Choroid plexus epithelial cell (primary cell): ENCODE measurements at regions not wholly inside any gene's neighbourhood (a gene's known extent, or its start where the extent isn't known, plus 50 kb on each side); places are given as distances from the start of the nearest gene placed in this dataset.
A peak's percentile ranks its signal among the peaks of the same experiment; 100 is the strongest.

Source experiments
- DNase-seq: peaks from one replicate; pipeline ENCODE4 v3.0.0-alpha.2; 2010; ENCODE audit warnings: low read depth
- H3K4me3 ChIP-seq: 2 replicates; pipeline ENCODE4 v1.5.1; 2011; ENCODE audit warnings: low read depth, mild to moderate bottlenecking, control low read depth, low read length, moderate library complexity
- TF ChIP-seq, protein P1 (sequence below): conservative IDR thresholded peaks from 2 replicates; pipeline ENCODE4 v1.5.1; 2011; ENCODE audit warnings: low read depth, mild to moderate bottlenecking, control low read depth, inconsistent platforms, low read length, moderate library complexity

DNA sequence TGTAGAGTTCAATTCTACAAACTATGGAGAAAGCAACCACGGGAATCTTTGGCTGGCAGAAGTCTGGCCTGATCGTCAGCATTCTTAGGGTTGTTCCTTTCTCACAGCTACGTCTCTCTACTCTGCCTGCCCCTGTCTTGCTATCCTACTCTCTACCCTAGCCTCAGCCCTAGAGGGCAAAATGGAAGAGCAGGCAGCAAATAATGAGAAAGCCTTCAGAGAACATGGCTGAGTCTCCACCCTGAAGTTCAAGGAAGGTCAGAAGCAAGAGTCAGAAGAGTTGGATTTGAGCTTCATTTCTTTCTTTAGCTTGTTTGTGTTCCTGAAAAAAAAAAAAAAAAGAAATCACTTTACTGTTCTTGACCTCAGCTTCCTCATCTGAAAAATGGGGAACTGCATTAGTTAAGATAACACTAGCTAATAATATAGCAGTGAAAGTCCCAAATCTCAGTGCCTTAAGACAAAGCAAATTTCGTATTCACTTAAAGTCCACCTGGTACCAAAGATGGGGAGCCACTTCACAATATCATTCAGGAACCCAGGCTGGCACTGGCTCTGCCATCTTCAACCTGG lies 50.2 kb upstream of the CCND2 start:
- DNase-seq: no peak
- H3K4me3 ChIP-seq: no peak overlapping the region
- TF ChIP-seq, protein P1, sequence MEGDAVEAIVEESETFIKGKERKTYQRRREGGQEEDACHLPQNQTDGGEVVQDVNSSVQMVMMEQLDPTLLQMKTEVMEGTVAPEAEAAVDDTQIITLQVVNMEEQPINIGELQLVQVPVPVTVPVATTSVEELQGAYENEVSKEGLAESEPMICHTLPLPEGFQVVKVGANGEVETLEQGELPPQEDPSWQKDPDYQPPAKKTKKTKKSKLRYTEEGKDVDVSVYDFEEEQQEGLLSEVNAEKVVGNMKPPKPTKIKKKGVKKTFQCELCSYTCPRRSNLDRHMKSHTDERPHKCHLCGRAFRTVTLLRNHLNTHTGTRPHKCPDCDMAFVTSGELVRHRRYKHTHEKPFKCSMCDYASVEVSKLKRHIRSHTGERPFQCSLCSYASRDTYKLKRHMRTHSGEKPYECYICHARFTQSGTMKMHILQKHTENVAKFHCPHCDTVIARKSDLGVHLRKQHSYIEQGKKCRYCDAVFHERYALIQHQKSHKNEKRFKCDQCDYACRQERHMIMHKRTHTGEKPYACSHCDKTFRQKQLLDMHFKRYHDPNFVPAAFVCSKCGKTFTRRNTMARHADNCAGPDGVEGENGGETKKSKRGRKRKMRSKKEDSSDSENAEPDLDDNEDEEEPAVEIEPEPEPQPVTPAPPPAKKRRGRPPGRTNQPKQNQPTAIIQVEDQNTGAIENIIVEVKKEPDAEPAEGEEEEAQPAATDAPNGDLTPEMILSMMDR: no peak

DNA sequence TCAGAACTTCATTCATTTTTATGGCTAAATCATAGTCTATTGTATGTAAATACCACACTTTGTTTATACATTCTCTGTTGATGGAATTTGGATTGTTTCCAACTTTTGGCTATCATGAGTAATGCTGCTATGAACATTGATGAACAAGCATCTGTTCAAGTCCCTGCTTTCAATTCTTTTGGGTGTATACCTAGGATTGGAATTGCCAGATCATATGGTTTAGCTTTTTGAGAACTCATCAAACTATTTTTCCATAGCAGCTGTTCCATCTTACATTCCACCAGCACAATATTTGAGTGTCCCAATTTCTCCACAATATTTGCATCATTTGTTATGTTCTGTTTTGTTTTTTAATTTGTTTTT lies 52.3 kb upstream of the CCND2 start:
- TF ChIP-seq, protein P1: no peak
- DNase-seq: peak; percentile 21
- H3K4me3 ChIP-seq: no peak overlapping the region

DNA sequence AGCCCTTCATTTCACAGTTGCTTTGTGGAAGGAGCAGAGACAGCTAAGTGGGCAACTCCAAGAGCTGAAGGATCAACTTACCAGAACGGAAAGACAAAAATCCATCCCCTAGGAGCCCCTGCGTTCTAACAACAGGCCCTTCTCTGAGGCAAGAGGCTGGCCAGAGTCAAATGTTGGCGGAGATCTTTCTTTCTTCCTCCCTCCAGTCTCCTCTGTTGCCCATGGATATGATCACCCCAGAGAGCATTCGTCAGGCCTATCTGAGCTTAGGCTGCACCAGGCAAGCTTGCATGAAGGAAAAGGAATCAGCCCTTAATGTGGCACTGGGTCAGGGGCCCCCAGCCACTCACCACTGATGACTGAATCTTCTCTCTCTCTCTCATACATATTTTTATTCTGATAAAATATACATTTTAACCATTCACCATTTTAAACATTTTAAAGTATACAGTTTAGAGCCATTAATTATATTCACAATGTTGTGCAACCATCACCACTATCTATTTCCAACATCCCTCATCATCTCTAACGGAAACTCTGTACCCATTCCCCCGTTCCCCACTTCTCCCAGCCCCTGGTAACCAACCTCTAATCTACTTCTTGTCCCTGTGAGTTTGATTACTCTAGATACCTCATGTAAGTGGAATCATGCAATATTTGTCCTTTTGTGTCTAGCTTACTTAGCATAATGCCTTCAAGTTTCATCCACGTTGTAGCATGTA lies 52.9 kb upstream of the CCND2 start:
- TF ChIP-seq, protein P1: no peak
- H3K4me3 ChIP-seq: no peak overlapping the region
- DNase-seq: no peak

DNA sequence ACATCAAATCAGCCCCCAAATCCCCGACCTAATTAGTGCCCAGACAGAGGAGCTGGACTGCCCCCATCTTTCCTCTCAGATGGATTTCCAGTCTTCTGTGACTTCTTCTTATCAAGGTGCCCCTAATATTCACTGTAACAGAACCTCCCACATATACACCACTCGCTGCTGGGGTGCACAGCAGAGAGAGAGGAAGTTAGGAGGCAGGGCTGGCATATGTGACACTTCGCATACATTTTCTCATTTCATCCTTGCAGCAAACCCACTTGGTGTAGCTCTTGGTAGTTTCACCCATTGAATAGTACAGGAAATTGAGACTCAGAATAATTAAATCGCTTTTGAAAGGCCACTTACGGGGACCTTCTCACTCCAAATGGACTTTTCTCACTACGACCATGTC lies 56.5 kb upstream of the CCND2 start:
- H3K4me3 ChIP-seq: no peak overlapping the region
- no peak for DNase-seq
- TF ChIP-seq, protein P1: no peak

DNA sequence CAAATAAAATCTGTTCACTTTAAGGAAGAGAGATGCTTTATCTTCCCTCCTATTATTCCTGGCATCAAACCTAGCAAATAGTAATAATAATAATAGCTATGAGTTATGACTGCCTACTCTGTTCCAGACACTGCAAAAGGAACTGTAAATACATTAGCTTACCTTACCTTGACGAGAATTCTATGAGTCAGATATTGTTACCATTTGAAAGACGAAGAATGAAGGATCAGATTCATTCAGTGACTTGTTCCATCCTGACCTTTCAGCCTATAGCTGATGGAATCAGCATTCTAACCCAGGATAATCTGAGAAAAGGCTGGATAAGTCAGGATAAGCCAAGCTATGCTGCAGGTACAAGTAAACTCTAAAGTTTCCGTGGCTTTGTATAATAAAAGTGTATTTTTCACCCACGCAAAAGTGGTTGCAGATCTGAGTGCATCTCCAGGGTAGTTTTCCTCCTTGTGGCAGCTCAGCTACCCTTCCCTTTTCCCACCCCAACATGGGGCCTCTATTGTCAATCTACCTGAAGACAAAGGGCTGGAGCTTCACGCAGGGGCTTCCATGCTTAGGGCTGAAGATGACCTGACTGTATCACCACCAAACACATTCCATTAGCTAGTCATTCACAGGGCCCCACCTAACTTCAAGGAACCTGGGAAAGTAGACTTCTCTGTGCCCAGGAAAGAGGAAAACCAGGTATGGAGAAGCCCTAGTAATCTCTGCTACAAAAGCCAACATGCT lies 57.2 kb upstream of the CCND2 start:
- TF ChIP-seq, protein P1: no peak
- no peak overlapping the region for H3K4me3 ChIP-seq
- no peak for DNase-seq

DNA sequence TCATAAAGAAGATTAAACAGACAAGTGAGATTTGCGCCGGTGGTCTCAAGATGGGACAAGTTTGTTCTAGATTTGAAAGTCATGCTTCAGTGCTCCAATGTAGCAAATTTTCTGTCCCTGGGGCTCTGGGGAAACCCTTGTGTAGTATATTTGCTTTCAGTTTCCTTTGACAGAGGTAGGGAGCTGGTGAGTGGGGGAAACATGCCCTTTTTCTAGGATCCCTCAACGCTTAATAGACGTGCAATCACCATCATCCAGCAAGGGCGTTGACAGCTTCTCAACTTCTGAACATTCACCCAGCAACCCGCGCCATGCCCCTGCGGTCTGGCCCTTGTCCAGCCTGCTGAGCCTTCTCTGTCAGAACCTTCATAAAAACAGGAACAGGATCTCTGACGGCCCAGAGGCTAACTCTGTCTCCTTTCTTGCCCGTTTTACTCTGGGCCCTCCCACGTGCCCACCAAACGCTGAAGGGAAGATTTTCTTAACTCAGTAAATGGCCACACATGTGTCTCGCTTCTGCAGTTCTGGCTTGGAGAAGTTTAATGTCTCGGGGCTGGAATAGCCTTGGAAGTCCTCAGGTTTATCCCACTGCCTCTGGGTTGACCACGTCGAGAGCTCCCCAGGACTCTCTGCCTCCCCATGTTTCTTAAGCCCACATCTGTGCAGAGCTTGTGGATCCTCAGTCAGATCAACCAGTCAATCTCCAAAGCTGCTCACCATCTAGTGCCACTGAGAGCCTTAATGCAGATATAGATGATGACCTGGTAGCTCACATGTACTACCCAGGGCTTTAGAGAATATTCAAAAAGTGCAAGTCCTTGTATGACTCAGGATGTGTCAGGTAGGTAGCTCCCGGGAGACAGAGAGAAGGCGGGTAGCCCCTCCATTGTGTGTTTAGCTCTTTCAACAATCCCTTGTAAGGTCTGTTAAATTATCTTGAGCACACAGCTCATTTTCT lies 58.1 kb upstream of the CCND2 start:
- no peak overlapping the region for H3K4me3 ChIP-seq
- DNase-seq: peak; percentile 5
- TF ChIP-seq, protein P1: no peak
